ENCODE measurements at regions not wholly inside any gene's neighbourhood (a gene's known extent, or its start where the extent isn't known, plus 50 kb on each side); places are given as distances from the start of the nearest gene placed in this dataset.

- H3K36me3 ChIP-seq = no peaks in the 10 kb centered on the region
- DNase-seq = no peak
- no peak for TF ChIP-seq CTCF (IDR thresholded peaks at IDR 0.05)
- TF ChIP-seq POLR2AphosphoS5 (IDR thresholded peaks at IDR 0.05) = no peak
- TF ChIP-seq EP300 (IDR thresholded peaks at IDR 0.05) = no peak
- TF ChIP-seq POLR2A (IDR thresholded peaks at IDR 0.05) = no peak
- H3K4me3 ChIP-seq = no peak overlapping the region
- 93 to 97% methylated on average over 1 of the region's 1 CpG for WGBS, 2 donors
- H3K9me3 ChIP-seq = peaks cover 0 to 3% (median 0%) of the 10 kb centered on the region in 4 donors
- intact Hi-C loops (cut with DNase I) = no loop called here
- no peaks in the 10 kb centered on the region for H3K27me3 ChIP-seq
- H3K27ac ChIP-seq = no peak overlapping the region
- no peaks in the 10 kb centered on the region for H3K4me1 ChIP-seq
Measured at GRCh38 chr4:134787315-134787714, 585.7 kb upstream of the PABPC4L start.

GRCh38 chr4:134780244-134780643, 578.7 kb upstream of the PABPC4L start:
- no peaks in the 10 kb centered on the region for H3K36me3 ChIP-seq

GRCh38 chr4:134777606-134778005, 576.0 kb upstream of the PABPC4L start:
- Histone ChIP-seq H3K36me3 (no peaks in the 10 kb centered on the region), H3K27ac (no peak overlapping the region), H3K4me3 (no peak overlapping the region), H3K27me3 (no peaks in the 10 kb centered on the region), H3K9me3 (peaks cover 0 to 3% (median 0%) of the 10 kb centered on the region in 4 donors), H3K4me1 (no peaks in the 10 kb centered on the region)
- TF ChIP-seq POLR2AphosphoS5 (IDR thresholded peaks at IDR 0.05) = no peak
- TF ChIP-seq POLR2A (IDR thresholded peaks at IDR 0.05) = no peak
- TF ChIP-seq EP300 (IDR thresholded peaks at IDR 0.05) = no peak
- peak in 1 of 4 experiments; percentile 35 for TF ChIP-seq CTCF (IDR thresholded peaks at IDR 0.05)
- 11 to 27% methylated on average over 2 of the region's 2 CpGs for WGBS, 2 donors
- DNase-seq = no peak
- intact Hi-C loops (cut with DNase I) = loop anchor here (5.0 kb wide), 1 partner anchor 305 kb away; no protein-coding TSS in a partner anchor

More at GRCh38 chr4:134780244-134780643, 578.7 kb upstream of the PABPC4L start:
- intact Hi-C loops (cut with DNase I) = no loop called here
- TF ChIP-seq CTCF (IDR thresholded peaks at IDR 0.05) (no peak), POLR2A (IDR thresholded peaks at IDR 0.05) (no peak), POLR2AphosphoS5 (IDR thresholded peaks at IDR 0.05) (no peak), EP300 (IDR thresholded peaks at IDR 0.05) (no peak)
- 47 to 77% methylated on average over 2 of the region's 2 CpGs for WGBS, 2 donors
- no peak overlapping the region for H3K27ac ChIP-seq
- no peaks in the 10 kb centered on the region for H3K4me1 ChIP-seq
- no peaks in the 10 kb centered on the region for H3K27me3 ChIP-seq
- no peak overlapping the region for H3K4me3 ChIP-seq
- DNase-seq = no peak
- peaks cover 0 to 3% (median 0%) of the 10 kb centered on the region in 4 donors for H3K9me3 ChIP-seq

- Histone ChIP-seq H3K27me3 (no peaks in the 10 kb centered on the region), H3K4me3 (no peak overlapping the region), H3K9me3 (peaks cover 0 to 3% (median 0%) of the 10 kb centered on the region in 4 donors), H3K36me3 (no peaks in the 10 kb centered on the region), H3K27ac (no peak overlapping the region), H3K4me1 (no peaks in the 10 kb centered on the region)
- intact Hi-C loops (cut with DNase I) = no loop called here
- TF ChIP-seq CTCF (IDR thresholded peaks at IDR 0.05) (no peak), EP300 (IDR thresholded peaks at IDR 0.05) (no peak), POLR2A (IDR thresholded peaks at IDR 0.05) (no peak), POLR2AphosphoS5 (IDR thresholded peaks at IDR 0.05) (no peak)
- no peak for DNase-seq
- 77 to 84% methylated on average over 4 of the region's 4 CpGs for WGBS, 2 donors
Measured at GRCh38 chr4:134773497-134774000, 572.0 kb upstream of the PABPC4L start.

GRCh38 chr4:134762053-134762452, 560.5 kb upstream of the PABPC4L start:
- 50 to 65% methylated on average over 4 of the region's 4 CpGs for WGBS, 2 donors
- Histone ChIP-seq H3K36me3 (no peaks in the 10 kb centered on the region), H3K9me3 (no peaks in the 10 kb centered on the region), H3K27ac (no peak overlapping the region), H3K4me3 (no peak overlapping the region), H3K4me1 (no peaks in the 10 kb centered on the region), H3K27me3 (no peaks in the 10 kb centered on the region)
- TF ChIP-seq EP300 (IDR thresholded peaks at IDR 0.05) = no peak
- no peak for TF ChIP-seq POLR2AphosphoS5 (IDR thresholded peaks at IDR 0.05)
- no peak for TF ChIP-seq CTCF (IDR thresholded peaks at IDR 0.05)
- intact Hi-C loops (cut with DNase I) = no loop called here
- no peak for DNase-seq
